ENCODE measurements at regions not wholly inside any gene's neighbourhood (a gene's known extent, or its start where the extent isn't known, plus 50 kb on each side); places are given as distances from the start of the nearest gene placed in this dataset.
"Not testable (repeated sequence)": the region's sequence is repeated elsewhere in the genome, so short reads cannot be mapped to it uniquely, and the experiment has no call there.

- TF ChIP-seq POLR2A (IDR thresholded peaks at IDR 0.05), result no peak
- no peak for TF ChIP-seq POLR2AphosphoS5 (IDR thresholded peaks at IDR 0.05)
- TF ChIP-seq, protein P1, sequence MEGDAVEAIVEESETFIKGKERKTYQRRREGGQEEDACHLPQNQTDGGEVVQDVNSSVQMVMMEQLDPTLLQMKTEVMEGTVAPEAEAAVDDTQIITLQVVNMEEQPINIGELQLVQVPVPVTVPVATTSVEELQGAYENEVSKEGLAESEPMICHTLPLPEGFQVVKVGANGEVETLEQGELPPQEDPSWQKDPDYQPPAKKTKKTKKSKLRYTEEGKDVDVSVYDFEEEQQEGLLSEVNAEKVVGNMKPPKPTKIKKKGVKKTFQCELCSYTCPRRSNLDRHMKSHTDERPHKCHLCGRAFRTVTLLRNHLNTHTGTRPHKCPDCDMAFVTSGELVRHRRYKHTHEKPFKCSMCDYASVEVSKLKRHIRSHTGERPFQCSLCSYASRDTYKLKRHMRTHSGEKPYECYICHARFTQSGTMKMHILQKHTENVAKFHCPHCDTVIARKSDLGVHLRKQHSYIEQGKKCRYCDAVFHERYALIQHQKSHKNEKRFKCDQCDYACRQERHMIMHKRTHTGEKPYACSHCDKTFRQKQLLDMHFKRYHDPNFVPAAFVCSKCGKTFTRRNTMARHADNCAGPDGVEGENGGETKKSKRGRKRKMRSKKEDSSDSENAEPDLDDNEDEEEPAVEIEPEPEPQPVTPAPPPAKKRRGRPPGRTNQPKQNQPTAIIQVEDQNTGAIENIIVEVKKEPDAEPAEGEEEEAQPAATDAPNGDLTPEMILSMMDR (IDR thresholded peaks at IDR 0.05), result no peak
- TF ChIP-seq EP300 (IDR thresholded peaks at IDR 0.05), result no peak
- no peak overlapping the region for H3K27ac ChIP-seq
- no peaks in the 10 kb centered on the region for H3K27me3 ChIP-seq
- no peak overlapping the region for H3K4me3 ChIP-seq
- no peaks in the 10 kb centered on the region for H3K9me3 ChIP-seq
- 37% methylated on average over 4 of the region's 11 CpGs for WGBS
- DNase-seq (ENCODE audit: low spot score in 2 of 2), result no peak
- H3K4me1 ChIP-seq, result peaks cover 4% of the 10 kb centered on the region
- no peaks in the 10 kb centered on the region for H3K36me3 ChIP-seq
Measured at GRCh38 chr7:81233208-81233940, 314.5 kb upstream of the SEMA3C start.

DNA sequence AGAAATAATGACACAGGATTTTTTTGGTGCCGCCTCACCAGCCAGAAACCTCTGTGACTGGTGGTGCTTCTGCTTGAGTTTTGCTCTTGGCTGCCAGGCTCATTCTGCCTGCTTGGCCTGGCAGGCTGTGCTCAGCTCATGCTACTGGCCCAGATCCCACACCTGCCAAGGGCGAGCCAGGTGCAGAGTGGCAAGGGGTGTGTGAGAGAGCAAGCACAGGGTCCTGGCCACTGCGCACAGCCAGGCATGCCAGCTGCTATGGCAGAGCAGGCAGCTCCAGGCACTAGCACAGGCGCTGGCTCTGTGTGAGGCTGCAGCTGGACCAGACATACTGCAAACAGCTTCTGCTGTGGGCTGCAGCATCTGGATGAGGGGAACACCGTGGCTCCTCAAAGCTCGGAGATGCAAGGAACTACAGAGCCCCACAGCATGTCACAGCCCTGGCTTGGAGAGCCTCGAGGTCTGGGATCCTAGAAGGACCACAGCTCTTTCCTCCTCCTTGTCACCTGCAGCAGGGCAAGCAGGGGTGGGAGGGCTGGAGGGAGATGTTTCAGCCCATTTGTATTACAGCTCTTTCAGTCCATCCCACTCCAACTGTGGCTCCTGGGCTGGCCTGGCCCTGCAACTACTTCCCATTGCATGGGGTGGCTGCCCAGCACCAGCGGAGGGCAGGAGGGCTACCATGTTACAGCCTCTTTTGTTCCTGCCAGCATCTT, 313.4 kb upstream of the SEMA3C start:
- H3K27me3 ChIP-seq, result no peaks in the 10 kb centered on the region
- H3K27ac ChIP-seq, result no peak overlapping the region
- H3K4me1 ChIP-seq, result peaks cover 4% of the 10 kb centered on the region
- no peak for DNase-seq (ENCODE audit: low spot score in 2 of 2)
- H3K4me3 ChIP-seq, result no peak overlapping the region
- H3K9me3 ChIP-seq, result no peaks in the 10 kb centered on the region
- no peak for TF ChIP-seq POLR2AphosphoS5 (IDR thresholded peaks at IDR 0.05)
- no peak for TF ChIP-seq POLR2A (IDR thresholded peaks at IDR 0.05)
- TF ChIP-seq, protein P1 (IDR thresholded peaks at IDR 0.05), result no peak
- no peak for TF ChIP-seq EP300 (IDR thresholded peaks at IDR 0.05)
- WGBS, result 53% methylated on average over 3 of the region's 8 CpGs
- H3K36me3 ChIP-seq, result no peaks in the 10 kb centered on the region

DNA sequence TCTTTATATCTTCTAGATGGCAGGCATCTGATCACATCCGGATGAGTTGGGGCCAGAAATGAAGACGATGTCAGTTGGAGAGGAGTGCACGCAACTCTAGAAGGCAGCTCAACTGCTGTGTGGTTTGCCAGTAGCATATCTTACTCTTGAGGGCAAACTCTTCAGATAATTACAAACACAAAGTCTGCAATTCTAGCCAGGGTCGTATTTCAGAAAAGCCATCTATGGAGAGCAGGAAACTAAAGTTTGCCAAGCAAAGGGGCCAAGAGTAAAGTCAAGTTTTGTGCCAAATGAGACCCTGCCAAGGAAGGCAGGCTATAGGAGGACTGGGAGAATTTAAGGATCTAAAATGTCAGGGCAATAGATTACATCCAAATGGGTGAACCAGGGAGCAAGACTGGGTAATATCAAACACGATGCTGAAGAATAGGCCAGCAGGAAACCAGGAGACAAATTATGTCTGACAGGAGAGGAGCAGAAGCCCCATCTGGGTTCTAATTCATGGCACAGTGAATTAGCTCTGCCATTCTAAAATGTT, 312.5 kb upstream of the SEMA3C start:
- Histone ChIP-seq H3K9me3 (no peaks in the 10 kb centered on the region), H3K36me3 (no peaks in the 10 kb centered on the region), H3K4me3 (no peak overlapping the region), H3K27me3 (no peaks in the 10 kb centered on the region), H3K4me1 (peaks cover 4% of the 10 kb centered on the region), H3K27ac (no peak overlapping the region)
- WGBS, result 36% methylated on average over 5 of the region's 5 CpGs
- DNase-seq (ENCODE audit: low spot score in 2 of 2), result no peak
- no peak for TF ChIP-seq EP300 (IDR thresholded peaks at IDR 0.05)
- TF ChIP-seq, protein P1 (IDR thresholded peaks at IDR 0.05), result no peak
- no peak for TF ChIP-seq POLR2A (IDR thresholded peaks at IDR 0.05)
- no peak for TF ChIP-seq POLR2AphosphoS5 (IDR thresholded peaks at IDR 0.05)

GRCh38 chr7:81226234-81226633, 307.4 kb upstream of the SEMA3C start:
- DNase-seq (ENCODE audit: low spot score in 2 of 2), result no peak
- Histone ChIP-seq H3K4me3 (no peak overlapping the region), H3K9me3 (no peaks in the 10 kb centered on the region), H3K27me3 (no peaks in the 10 kb centered on the region), H3K36me3 (no peaks in the 10 kb centered on the region), H3K4me1 (no peaks in the 10 kb centered on the region), H3K27ac (no peak overlapping the region)
- TF ChIP-seq POLR2AphosphoS5 (IDR thresholded peaks at IDR 0.05) (no peak), EP300 (IDR thresholded peaks at IDR 0.05) (no peak), POLR2A (IDR thresholded peaks at IDR 0.05) (no peak)
- TF ChIP-seq, protein P1 (IDR thresholded peaks at IDR 0.05), result no peak
- 97% methylated on average over 3 of the region's 3 CpGs for WGBS

- WGBS, result 95% methylated on average over 2 of the region's 2 CpGs
- H3K27me3 ChIP-seq; H3K4me1 ChIP-seq; H3K27ac ChIP-seq; H3K4me3 ChIP-seq; DNase-seq (ENCODE audit: low spot score in 2 of 2); H3K36me3 ChIP-seq; H3K9me3 ChIP-seq: not testable (repeated sequence)
Measured at GRCh38 chr7:81222692-81223091, 303.8 kb upstream of the SEMA3C start.

Measured in suprapubic skin (tissue), 4 donors.